Liver (tissue), 8 donors: ENCODE measurements at regions not wholly inside any gene's neighbourhood (a gene's known extent, or its start where the extent isn't known, plus 50 kb on each side); places are given as distances from the start of the nearest gene placed in this dataset.

Source experiments
- DNase-seq: peaks from one replicate; pipeline ENCODE4 v3.0.0-alpha.2; 2017; ENCODE audit warnings: low spot score
- H3K27ac ChIP-seq, 2 donors: one replicate each; pipeline ENCODE4 v1.7.0; 2013; ENCODE audit warnings: inconsistent platforms in 2 of 2, low read length in 2 of 2, control low read depth in 1 of 2, low read depth in 1 of 2, mild to moderate bottlenecking in 1 of 2
- H3K27me3 ChIP-seq, 4 donors: one replicate each; pipeline versions ENCODE4 v1.6.1 to v1.7.0; 2013; ENCODE audit warnings: low read length in 3 of 4, inconsistent platforms in 1 of 4, mild to moderate bottlenecking in 1 of 4, moderate library complexity in 1 of 4; ENCODE audit not compliant: control insufficient read depth in 4 of 4, insufficient read depth in 4 of 4
- H3K36me3 ChIP-seq, 4 donors: one replicate each; pipeline versions ENCODE4 v1.6.1 to v1.7.0; 2013; ENCODE audit warnings: low read length in 3 of 4, mild to moderate bottlenecking in 3 of 4, low read depth in 1 of 4, moderate library complexity in 1 of 4; ENCODE audit not compliant: control insufficient read depth in 4 of 4, insufficient read depth in 3 of 4
- H3K4me1 ChIP-seq, 4 donors: one replicate each; pipeline versions ENCODE4 v1.6.1 to v1.7.0; 2013; ENCODE audit warnings: low read length in 3 of 4, mild to moderate bottlenecking in 3 of 4, moderate library complexity in 1 of 4; ENCODE audit not compliant: control insufficient read depth in 4 of 4, insufficient read depth in 4 of 4
- H3K4me3 ChIP-seq, 3 donors: one replicate each; pipeline versions ENCODE4 v1.6.1 to v1.7.0; 2013; ENCODE audit warnings: low read length in 3 of 3, control low read depth in 1 of 3, low read depth in 1 of 3, mild to moderate bottlenecking in 1 of 3
- H3K9ac ChIP-seq, 2 donors: one replicate each; pipeline ENCODE4 v1.7.0; 2013; ENCODE audit warnings: low read length in 2 of 2, mild to moderate bottlenecking in 2 of 2, moderate library complexity in 2 of 2, control low read depth in 1 of 2, low read depth in 1 of 2
- H3K9me3 ChIP-seq, 4 donors: one replicate each; pipeline versions ENCODE4 v1.6.1 to v1.7.0; 2013; ENCODE audit warnings: low read length in 3 of 4; ENCODE audit not compliant: control insufficient read depth in 4 of 4
- FOXA2 ChIP-seq: IDR thresholded peaks from 2 replicates; pipeline ENCODE4 v1.6.1; 2016; ENCODE audit warnings: antibody characterized with exemption
- GABPA ChIP-seq, 2 donors: IDR thresholded peaks in 1 of 2; conservative IDR thresholded peaks in 1 of 2; 2 replicates each; pipeline ENCODE4 v1.6.1; 2016; ENCODE audit warnings: antibody characterized with exemption in 2 of 2, mild to moderate bottlenecking in 1 of 2, moderate library complexity in 1 of 2
- HNF4A ChIP-seq, 2 donors: conservative IDR thresholded peaks; 2 replicates each; pipeline ENCODE4 v1.6.1; 2016; ENCODE audit warnings: antibody characterized with exemption in 2 of 2, mild to moderate bottlenecking in 2 of 2
- JUND ChIP-seq, 2 donors: IDR thresholded peaks; 2 replicates each; pipeline ENCODE4 v1.6.1; 2016; ENCODE audit warnings: antibody characterized with exemption in 2 of 2
- NR2F2 ChIP-seq: IDR thresholded peaks from 2 replicates; pipeline ENCODE4 v1.6.1; 2016; ENCODE audit warnings: antibody characterized with exemption
- RAD21 ChIP-seq, 2 donors: IDR thresholded peaks; 2 replicates each; pipeline ENCODE4 v1.6.1; 2016; ENCODE audit warnings: antibody characterized with exemption in 2 of 2, mild to moderate bottlenecking in 2 of 2
- RXRA ChIP-seq, 2 donors: IDR thresholded peaks; 2 replicates each; pipeline ENCODE4 v1.6.1; 2017 to 2018; ENCODE audit warnings: antibody characterized with exemption in 2 of 2, mild to moderate bottlenecking in 1 of 2
- SP1 ChIP-seq: IDR thresholded peaks from 2 replicates; pipeline ENCODE4 v1.6.1; 2018; ENCODE audit warnings: antibody characterized with exemption, mild to moderate bottlenecking
- YY1 ChIP-seq: IDR thresholded peaks from 2 replicates; pipeline ENCODE4 v1.6.1; 2016; ENCODE audit warnings: antibody characterized with exemption, mild to moderate bottlenecking
- WGBS: extraction: QIAGEN DNeasy Blood & Tissue Kit; methylation state at CpG from one replicate; pipeline ENCODE4 v1.1.7; 2013; 5-methylcytosine and 5-hydroxymethylcytosine counted together
- TF ChIP-seq, protein P1 (sequence below): IDR thresholded peaks from 2 replicates; pipeline ENCODE4 v1.6.1; 2016; ENCODE audit warnings: antibody characterized with exemption
- TF ChIP-seq, protein P2 (sequence below): IDR thresholded peaks from 2 replicates; pipeline ENCODE4 v1.6.1; 2016; ENCODE audit warnings: antibody characterized with exemption, mild to moderate bottlenecking
- TF ChIP-seq, protein P3 (sequence below): IDR thresholded peaks from 2 replicates; pipeline ENCODE4 v1.6.1; 2016; ENCODE audit warnings: antibody characterized with exemption
- TF ChIP-seq, protein P4 (sequence below): IDR thresholded peaks from 2 replicates; pipeline ENCODE4 v1.6.1; 2016; ENCODE audit warnings: antibody characterized with exemption
- TF ChIP-seq, protein P5 (sequence below): fragments of 150-350 bp; IDR thresholded peaks from 2 replicates; pipeline ENCODE4 v1.5.1; 2017; ENCODE audit warnings: improper control_type of control experiment, low read depth, low read length; ENCODE audit not compliant: missing input control
- donor health status: healthy.
- donor health status: healthy.
- donor health status: healthy.
- donor health status: healthy.
- donor health status: healthy.

DNA sequence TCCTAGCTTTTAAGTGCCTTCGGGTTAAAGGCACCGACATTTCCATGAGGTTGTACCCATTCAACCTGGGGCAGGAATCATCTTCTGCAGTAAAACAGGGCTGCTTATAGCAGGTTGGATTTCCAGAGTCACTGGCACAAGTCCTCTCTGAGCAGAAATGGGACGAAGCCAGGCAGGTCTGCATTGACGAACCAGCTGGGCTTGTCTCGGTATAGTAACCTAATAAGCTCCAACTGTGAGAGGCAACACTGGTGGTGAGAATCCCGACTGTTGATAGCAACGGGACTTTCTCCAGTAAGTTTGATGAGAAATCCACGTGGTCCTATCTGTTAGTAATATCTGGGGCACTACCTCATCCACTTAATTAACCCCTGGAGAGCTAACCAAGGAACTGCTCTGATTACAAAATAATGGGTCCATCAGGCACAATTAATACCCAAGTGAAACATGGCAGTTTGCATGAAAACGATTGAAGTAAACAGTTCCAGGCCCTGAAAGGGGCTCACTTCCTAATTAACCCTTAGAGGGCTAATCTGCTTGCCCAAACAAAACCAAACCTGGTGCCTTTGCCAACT, 491.0 kb upstream of the C9orf72 start:
- Histone ChIP-seq H3K36me3 (no peaks in the 10 kb centered on the region), H3K9ac (no peak overlapping the region), H3K4me1 (no peaks in the 10 kb centered on the region), H3K9me3 (no peaks in the 10 kb centered on the region), H3K4me3 (no peak overlapping the region), H3K27ac (no peak overlapping the region), H3K27me3 (peaks cover 0 to 3% (median 0%) of the 10 kb centered on the region in 4 donors)
- no peak for DNase-seq
- 66% methylated on average over 9 of the region's 9 CpGs for WGBS
- TF ChIP-seq, protein P1, sequence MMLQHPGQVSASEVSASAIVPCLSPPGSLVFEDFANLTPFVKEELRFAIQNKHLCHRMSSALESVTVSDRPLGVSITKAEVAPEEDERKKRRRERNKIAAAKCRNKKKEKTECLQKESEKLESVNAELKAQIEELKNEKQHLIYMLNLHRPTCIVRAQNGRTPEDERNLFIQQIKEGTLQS: no peak
- TF ChIP-seq, protein P2, sequence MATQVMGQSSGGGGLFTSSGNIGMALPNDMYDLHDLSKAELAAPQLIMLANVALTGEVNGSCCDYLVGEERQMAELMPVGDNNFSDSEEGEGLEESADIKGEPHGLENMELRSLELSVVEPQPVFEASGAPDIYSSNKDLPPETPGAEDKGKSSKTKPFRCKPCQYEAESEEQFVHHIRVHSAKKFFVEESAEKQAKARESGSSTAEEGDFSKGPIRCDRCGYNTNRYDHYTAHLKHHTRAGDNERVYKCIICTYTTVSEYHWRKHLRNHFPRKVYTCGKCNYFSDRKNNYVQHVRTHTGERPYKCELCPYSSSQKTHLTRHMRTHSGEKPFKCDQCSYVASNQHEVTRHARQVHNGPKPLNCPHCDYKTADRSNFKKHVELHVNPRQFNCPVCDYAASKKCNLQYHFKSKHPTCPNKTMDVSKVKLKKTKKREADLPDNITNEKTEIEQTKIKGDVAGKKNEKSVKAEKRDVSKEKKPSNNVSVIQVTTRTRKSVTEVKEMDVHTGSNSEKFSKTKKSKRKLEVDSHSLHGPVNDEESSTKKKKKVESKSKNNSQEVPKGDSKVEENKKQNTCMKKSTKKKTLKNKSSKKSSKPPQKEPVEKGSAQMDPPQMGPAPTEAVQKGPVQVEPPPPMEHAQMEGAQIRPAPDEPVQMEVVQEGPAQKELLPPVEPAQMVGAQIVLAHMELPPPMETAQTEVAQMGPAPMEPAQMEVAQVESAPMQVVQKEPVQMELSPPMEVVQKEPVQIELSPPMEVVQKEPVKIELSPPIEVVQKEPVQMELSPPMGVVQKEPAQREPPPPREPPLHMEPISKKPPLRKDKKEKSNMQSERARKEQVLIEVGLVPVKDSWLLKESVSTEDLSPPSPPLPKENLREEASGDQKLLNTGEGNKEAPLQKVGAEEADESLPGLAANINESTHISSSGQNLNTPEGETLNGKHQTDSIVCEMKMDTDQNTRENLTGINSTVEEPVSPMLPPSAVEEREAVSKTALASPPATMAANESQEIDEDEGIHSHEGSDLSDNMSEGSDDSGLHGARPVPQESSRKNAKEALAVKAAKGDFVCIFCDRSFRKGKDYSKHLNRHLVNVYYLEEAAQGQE: no peak
- no peak for TF ChIP-seq NR2F2
- TF ChIP-seq, protein P3, sequence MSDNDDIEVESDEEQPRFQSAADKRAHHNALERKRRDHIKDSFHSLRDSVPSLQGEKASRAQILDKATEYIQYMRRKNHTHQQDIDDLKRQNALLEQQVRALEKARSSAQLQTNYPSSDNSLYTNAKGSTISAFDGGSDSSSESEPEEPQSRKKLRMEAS: no peak
- no peak for TF ChIP-seq HNF4A (conservative IDR thresholded peaks at IDR 0.05)
- TF ChIP-seq, protein P4, sequence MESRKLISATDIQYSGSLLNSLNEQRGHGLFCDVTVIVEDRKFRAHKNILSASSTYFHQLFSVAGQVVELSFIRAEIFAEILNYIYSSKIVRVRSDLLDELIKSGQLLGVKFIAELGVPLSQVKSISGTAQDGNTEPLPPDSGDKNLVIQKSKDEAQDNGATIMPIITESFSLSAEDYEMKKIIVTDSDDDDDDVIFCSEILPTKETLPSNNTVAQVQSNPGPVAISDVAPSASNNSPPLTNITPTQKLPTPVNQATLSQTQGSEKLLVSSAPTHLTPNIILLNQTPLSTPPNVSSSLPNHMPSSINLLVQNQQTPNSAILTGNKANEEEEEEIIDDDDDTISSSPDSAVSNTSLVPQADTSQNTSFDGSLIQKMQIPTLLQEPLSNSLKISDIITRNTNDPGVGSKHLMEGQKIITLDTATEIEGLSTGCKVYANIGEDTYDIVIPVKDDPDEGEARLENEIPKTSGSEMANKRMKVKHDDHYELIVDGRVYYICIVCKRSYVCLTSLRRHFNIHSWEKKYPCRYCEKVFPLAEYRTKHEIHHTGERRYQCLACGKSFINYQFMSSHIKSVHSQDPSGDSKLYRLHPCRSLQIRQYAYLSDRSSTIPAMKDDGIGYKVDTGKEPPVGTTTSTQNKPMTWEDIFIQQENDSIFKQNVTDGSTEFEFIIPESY: no peak
- TF ChIP-seq JUND (IDR thresholded peaks at IDR 0.05): no peak
- no peak for TF ChIP-seq GABPA (IDR thresholded peaks at IDR 0.05 in 1 of 2, conservative IDR thresholded peaks at IDR 0.05 in 1 of 2)

DNA sequence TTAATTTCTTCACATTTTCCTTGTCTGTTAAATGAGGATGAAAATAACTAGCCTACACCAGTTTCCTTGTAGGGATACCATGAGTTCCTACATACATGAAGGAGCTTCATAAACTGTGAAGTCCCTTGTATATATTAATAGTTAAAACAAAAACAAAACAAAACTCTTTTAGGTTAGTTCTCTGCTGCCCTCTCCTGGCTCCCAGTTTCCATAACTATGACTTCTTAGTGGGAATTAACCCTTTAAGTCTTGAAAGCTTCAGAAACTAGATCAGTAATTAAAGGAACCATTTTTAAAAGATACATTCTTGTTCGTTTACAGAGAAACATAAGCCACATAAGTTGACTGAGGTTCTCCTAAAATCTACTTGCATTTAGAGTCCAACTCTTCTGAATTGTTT, 500.0 kb upstream of the C9orf72 start:
- H3K9ac ChIP-seq: no peak overlapping the region
- H3K27me3 ChIP-seq: no peaks in the 10 kb centered on the region
- WGBS: 6% methylated on average over 1 of the region's 1 CpG
- H3K4me3 ChIP-seq: no peak overlapping the region
- H3K36me3 ChIP-seq: no peaks in the 10 kb centered on the region
- no peaks in the 10 kb centered on the region for H3K9me3 ChIP-seq
- peak; percentile 90 to 92 for TF ChIP-seq RAD21 (IDR thresholded peaks at IDR 0.05)
- TF ChIP-seq FOXA2: no peak
- TF ChIP-seq, protein P5, sequence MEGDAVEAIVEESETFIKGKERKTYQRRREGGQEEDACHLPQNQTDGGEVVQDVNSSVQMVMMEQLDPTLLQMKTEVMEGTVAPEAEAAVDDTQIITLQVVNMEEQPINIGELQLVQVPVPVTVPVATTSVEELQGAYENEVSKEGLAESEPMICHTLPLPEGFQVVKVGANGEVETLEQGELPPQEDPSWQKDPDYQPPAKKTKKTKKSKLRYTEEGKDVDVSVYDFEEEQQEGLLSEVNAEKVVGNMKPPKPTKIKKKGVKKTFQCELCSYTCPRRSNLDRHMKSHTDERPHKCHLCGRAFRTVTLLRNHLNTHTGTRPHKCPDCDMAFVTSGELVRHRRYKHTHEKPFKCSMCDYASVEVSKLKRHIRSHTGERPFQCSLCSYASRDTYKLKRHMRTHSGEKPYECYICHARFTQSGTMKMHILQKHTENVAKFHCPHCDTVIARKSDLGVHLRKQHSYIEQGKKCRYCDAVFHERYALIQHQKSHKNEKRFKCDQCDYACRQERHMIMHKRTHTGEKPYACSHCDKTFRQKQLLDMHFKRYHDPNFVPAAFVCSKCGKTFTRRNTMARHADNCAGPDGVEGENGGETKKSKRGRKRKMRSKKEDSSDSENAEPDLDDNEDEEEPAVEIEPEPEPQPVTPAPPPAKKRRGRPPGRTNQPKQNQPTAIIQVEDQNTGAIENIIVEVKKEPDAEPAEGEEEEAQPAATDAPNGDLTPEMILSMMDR: peak; percentile 61
- no peak for TF ChIP-seq YY1
- TF ChIP-seq, protein P4: no peak
- TF ChIP-seq SP1: no peak
- TF ChIP-seq, protein P1: no peak
- no peak for TF ChIP-seq GABPA (IDR thresholded peaks at IDR 0.05 in 1 of 2, conservative IDR thresholded peaks at IDR 0.05 in 1 of 2)
- no peak for TF ChIP-seq RXRA (IDR thresholded peaks at IDR 0.05)
- H3K27ac ChIP-seq: no peak overlapping the region
- no peak for DNase-seq
- no peaks in the 10 kb centered on the region for H3K4me1 ChIP-seq
